BE2C (cell line): ENCODE measurements at regions not wholly inside any gene's neighbourhood (a gene's known extent, or its start where the extent isn't known, plus 50 kb on each side); places are given as distances from the start of the nearest gene placed in this dataset.

Source experiments
- DNase-seq: peaks from one replicate; pipeline ENCODE4 v3.0.0-alpha.2; 2020
- H3K27me3 ChIP-seq: fragments of 250-450 bp; sonication (Bioruptor Pico); 2 replicates; pipeline ENCODE4 v1.5.1; 2020; ENCODE audit warnings: mild to moderate bottlenecking
- H3K36me3 ChIP-seq: fragments of 250-450 bp; sonication (Bioruptor Pico); 2 replicates; pipeline ENCODE4 v1.5.1; 2020; ENCODE audit warnings: mild to moderate bottlenecking
- H3K4me1 ChIP-seq: fragments of 250-450 bp; sonication (Bioruptor Pico); 2 replicates; pipeline ENCODE4 v1.5.1; 2020
- H3K4me3 ChIP-seq: 2 replicates; pipeline ENCODE4 v1.5.1; 2011; ENCODE audit warnings: low read depth, low read length
- H3K9me3 ChIP-seq: fragments of 250-450 bp; sonication (Bioruptor Pico); 2 replicates; pipeline ENCODE4 v1.5.1; 2020
- TF ChIP-seq, protein P1 (sequence below): IDR thresholded peaks from 2 replicates; pipeline ENCODE4 v1.5.1; 2012; ENCODE audit warnings: mild to moderate bottlenecking, low read depth, low read length

DNA sequence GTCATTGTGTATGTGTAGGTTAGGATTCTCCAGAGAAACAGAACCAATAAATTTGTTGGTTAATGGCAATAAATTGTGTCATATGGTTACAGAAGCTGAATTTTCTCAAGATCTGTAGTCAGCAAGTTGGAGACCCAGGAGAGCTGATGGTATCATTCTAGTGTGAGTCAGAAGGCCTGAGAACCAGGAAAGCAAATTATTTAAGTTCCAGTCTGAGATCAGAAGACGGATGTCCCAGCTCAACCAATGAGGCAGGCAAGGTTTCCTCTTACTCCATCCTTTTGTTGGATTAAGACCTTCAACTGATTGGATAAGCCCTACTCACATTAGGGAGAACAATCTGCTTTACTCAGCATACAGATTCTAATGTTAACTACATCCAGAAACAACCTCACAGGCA, 656.3 kb downstream of the ANXA1 start:
- TF ChIP-seq, protein P1, sequence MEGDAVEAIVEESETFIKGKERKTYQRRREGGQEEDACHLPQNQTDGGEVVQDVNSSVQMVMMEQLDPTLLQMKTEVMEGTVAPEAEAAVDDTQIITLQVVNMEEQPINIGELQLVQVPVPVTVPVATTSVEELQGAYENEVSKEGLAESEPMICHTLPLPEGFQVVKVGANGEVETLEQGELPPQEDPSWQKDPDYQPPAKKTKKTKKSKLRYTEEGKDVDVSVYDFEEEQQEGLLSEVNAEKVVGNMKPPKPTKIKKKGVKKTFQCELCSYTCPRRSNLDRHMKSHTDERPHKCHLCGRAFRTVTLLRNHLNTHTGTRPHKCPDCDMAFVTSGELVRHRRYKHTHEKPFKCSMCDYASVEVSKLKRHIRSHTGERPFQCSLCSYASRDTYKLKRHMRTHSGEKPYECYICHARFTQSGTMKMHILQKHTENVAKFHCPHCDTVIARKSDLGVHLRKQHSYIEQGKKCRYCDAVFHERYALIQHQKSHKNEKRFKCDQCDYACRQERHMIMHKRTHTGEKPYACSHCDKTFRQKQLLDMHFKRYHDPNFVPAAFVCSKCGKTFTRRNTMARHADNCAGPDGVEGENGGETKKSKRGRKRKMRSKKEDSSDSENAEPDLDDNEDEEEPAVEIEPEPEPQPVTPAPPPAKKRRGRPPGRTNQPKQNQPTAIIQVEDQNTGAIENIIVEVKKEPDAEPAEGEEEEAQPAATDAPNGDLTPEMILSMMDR, result no peak
- no peaks in the 10 kb centered on the region for H3K27me3 ChIP-seq
- no peaks in the 10 kb centered on the region for H3K36me3 ChIP-seq
- no peaks in the 10 kb centered on the region for H3K9me3 ChIP-seq
- no peak for DNase-seq
- no peak overlapping the region for H3K4me3 ChIP-seq
- no peaks in the 10 kb centered on the region for H3K4me1 ChIP-seq

DNA sequence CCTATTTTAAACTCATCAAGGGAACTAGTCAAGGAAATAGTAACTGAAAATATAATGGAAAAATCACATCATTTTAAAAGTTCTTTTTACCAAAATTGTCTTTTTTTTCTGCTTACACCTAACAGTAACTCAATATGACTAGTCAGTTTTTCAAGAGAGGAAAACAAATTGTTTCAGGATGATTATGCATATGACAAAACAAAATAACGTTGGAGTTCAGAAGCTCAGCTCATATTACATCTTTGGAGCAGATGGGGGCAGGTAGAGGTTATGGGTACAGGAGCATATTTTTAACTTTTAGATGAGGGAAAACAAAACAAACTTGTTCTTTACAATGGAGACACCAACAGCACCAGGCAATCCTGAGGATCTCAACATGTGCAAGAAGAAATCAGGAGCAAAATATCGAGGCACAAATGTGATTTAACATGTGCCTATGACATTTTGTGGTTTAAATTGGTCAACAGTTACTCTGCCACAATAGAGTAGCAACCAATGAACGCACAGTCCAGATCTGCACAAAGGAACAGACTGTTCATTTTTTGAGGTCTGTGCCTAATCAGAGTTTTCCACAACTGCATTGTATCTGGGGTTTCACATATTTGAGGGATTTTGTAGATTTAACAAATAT, 659.0 kb downstream of the ANXA1 start:
- Histone ChIP-seq H3K4me1 (no peaks in the 10 kb centered on the region), H3K27me3 (no peaks in the 10 kb centered on the region), H3K4me3 (no peak overlapping the region), H3K36me3 (no peaks in the 10 kb centered on the region), H3K9me3 (no peaks in the 10 kb centered on the region)
- TF ChIP-seq, protein P1, result no peak
- DNase-seq, result no peak

DNA sequence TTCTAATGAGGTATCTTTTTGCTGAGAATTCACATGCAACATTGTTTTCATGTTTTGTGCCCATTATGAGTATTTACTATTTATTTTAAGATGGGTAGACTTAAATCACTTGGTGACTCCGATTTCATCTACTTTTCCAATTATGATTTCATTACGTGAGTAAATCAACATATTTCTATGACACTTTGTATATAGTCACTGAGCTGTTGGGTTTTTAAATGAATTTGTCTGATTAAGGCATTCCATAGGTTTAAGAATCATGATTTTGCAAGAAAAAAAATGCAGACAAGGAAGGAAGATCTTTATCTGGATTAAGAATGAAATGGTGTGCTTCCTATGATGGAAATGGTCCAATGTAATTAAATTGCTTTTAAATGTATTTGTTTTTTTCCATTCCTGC, 661.9 kb downstream of the ANXA1 start:
- Histone ChIP-seq H3K27me3 (no peaks in the 10 kb centered on the region), H3K9me3 (no peaks in the 10 kb centered on the region), H3K36me3 (no peaks in the 10 kb centered on the region), H3K4me1 (no peaks in the 10 kb centered on the region), H3K4me3 (no peak overlapping the region)
- TF ChIP-seq, protein P1, result no peak
- no peak for DNase-seq

DNA sequence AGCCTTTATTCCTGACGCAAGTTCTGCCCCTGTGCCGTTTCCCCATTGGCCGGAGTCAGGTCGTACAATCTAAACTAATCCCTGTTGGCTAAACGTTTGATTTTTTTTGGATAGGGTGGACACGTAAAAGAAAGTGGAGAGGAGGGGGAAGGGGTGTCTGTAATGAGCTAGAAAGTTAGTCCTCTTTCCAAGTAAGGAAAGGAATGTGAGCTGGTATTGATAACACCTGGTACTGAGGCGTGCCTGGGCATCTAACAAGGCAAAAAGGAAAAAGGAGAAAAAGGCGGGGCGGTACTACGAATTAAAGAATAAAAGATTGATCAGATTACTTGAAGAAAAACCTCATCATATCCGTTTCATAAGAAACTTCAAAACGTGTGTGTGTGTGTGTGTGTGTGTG, 665.2 kb downstream of the ANXA1 start:
- DNase-seq, result no peak
- H3K36me3 ChIP-seq, result no peaks in the 10 kb centered on the region
- H3K9me3 ChIP-seq, result no peaks in the 10 kb centered on the region
- H3K4me1 ChIP-seq, result no peaks in the 10 kb centered on the region
- H3K4me3 ChIP-seq, result no peak overlapping the region
- no peaks in the 10 kb centered on the region for H3K27me3 ChIP-seq
- TF ChIP-seq, protein P1, result no peak

DNA sequence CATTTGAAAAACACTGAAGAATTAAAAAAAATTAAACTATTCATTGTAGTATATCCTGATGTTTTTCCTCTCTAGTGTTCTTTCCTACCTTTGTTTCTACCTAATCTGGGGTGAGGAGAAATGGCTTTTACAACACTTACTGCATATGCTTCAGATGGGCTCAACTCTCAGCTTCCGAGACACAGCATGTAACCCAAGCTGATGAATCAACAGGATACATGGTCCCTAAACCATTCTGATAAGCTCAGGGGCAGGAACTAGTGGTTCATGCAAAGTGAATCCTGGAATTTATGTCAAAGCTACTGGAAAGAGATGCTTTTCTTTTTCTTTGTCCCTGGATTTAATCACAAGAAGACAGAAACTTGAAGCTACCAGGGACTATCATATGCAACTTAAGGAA, 672.5 kb upstream of the RORB start:
- H3K9me3 ChIP-seq, result no peaks in the 10 kb centered on the region
- H3K27me3 ChIP-seq, result no peaks in the 10 kb centered on the region
- H3K36me3 ChIP-seq, result no peaks in the 10 kb centered on the region
- TF ChIP-seq, protein P1, result no peak
- no peaks in the 10 kb centered on the region for H3K4me1 ChIP-seq
- DNase-seq, result no peak
- H3K4me3 ChIP-seq, result no peak overlapping the region

DNA sequence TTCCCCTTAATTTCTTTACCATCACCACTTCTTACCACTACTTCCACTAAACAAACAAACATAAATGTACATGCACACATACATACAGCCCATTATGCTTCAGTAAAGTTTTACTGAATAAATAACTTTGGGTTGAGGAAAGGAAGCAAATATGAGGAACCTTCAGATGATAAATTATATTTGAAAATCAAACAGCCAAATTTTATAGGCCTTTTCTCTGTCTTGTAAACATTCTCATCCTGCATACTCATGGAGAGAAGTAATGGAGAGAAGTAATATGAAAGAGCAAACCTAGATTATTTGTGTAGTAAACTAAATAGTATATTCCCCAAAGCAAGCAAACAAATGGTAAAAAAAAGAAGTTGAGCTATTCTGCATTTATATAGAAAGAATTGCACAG, 658.3 kb upstream of the RORB start:
- no peaks in the 10 kb centered on the region for H3K9me3 ChIP-seq
- no peaks in the 10 kb centered on the region for H3K27me3 ChIP-seq
- H3K4me1 ChIP-seq, result no peaks in the 10 kb centered on the region
- TF ChIP-seq, protein P1, result no peak
- H3K36me3 ChIP-seq, result no peaks in the 10 kb centered on the region
- no peak overlapping the region for H3K4me3 ChIP-seq
- no peak for DNase-seq
